SK-N-SH treated with all-trans-retinoic acid at 6 μM for 48 hours (cell line): ENCODE measurements at regions not wholly inside any gene's neighbourhood (a gene's known extent, or its start where the extent isn't known, plus 50 kb on each side); places are given as distances from the start of the nearest gene placed in this dataset.
"Not testable (repeated sequence)": the region's sequence is repeated elsewhere in the genome, so short reads cannot be mapped to it uniquely, and the experiment has no call there.

Experiments used
- ATAC-seq: fragments of 200-7000 bp; cut with Tn5 transposase; 3 replicates; pipeline ENCODE4 v1.9.1; 2020; ENCODE audit warnings: mild to moderate bottlenecking, moderate library complexity
- SNAI2 ChIP-seq: fragments of 250-450 bp; sonication (Bioruptor Pico); IDR thresholded peaks from 2 replicates; pipeline ENCODE4 v1.5.0; 2020; ENCODE audit warnings: mild to moderate bottlenecking, moderate library complexity
- TCF4 ChIP-seq: fragments of 250-450 bp; sonication (Bioruptor Pico); IDR thresholded peaks from 2 replicates; pipeline ENCODE4 v1.8.0; 2021; ENCODE audit warnings: mild to moderate bottlenecking, moderate library complexity, borderline replicate concordance

DNA sequence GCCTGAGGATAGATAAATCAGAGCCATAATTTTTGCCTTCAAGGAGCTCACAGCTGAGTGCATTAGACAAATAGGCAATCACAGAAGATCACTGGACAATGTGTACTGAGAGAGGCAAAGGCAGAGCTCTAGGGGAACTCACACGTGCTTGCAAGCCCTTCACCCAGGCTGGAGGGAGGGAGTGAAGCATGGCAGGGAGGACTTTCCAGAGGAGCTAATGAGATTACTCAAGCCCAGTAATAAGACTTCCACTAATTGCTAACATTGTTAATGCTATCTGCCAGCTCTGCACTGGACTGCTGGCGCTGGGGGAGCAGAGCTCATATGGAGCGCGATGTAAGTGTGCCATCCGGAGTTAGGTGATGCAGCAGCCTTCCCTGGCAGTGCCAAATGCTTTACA is 408.4 kb downstream of the NTRK2 start:
- TF ChIP-seq TCF4 (CRISPR knock-in tag) (peak; percentile 56; the same call in 1 of the 2 replicates), SNAI2 (CRISPR knock-in tag) (no peak)
- TF ChIP-seq, all 23 proteins: peak for 1
- no peak; the same call in 2 of the 3 replicates for ATAC-seq

DNA sequence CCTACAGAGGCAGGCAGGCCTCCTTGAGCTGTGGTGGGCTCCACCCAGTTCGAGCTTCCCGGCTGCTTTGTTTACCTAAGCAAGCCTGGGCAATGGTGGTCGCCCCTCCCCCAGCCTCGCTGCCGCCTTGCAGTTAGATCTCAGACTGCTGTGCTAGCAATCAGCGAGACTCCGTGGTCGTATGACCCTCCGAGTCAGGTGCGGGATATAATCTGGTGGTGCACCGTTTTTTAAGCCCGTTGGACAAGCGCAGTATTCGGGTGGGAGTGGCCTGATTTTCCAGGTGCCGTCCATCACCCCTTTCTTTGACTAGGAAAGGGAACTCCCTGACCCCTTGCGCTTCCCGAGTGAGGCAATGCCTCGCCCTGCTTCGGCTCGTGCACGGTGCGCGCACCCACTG is 407.6 kb downstream of the NTRK2 start:
- ATAC-seq: not testable (repeated sequence)
